ENCODE measurements at regions not wholly inside any gene's neighbourhood (a gene's known extent, or its start where the extent isn't known, plus 50 kb on each side); places are given as distances from the start of the nearest gene placed in this dataset.
A peak's percentile ranks its signal among the peaks of the same experiment; 100 is the strongest.
"Not testable (repeated sequence)": the region's sequence is repeated elsewhere in the genome, so short reads cannot be mapped to it uniquely, and the experiment has no call there.

- peaks cover 0 to 7% of the 10 kb centered on the region in 2 donors for H3K27me3 ChIP-seq (ENCODE audit: control insufficient read depth in 1 of 2, insufficient read depth in 2 of 2, low read length in 2 of 2)
- peak overlapping the region in 1 of 2 donors; percentile 68 for H3K4me3 ChIP-seq (ENCODE audit: low read depth in 1 of 2, low read length in 2 of 2)
- no peak overlapping the region for H3K9ac ChIP-seq (ENCODE audit: low read length)
- no peak overlapping the region for H3K27ac ChIP-seq (ENCODE audit: low read depth, low read length)
- peaks cover 3% of the 10 kb centered on the region for H3K4me1 ChIP-seq (ENCODE audit: insufficient read depth, low read length)
- H3K9me3 ChIP-seq (ENCODE audit: low read length) = no peaks in the 10 kb centered on the region
- no peaks in the 10 kb centered on the region for H3K36me3 ChIP-seq (ENCODE audit: insufficient read depth, low read length)
Observed at GRCh38 chr6:13874191-13874549, 50.6 kb upstream of the RNF182 start.

DNA sequence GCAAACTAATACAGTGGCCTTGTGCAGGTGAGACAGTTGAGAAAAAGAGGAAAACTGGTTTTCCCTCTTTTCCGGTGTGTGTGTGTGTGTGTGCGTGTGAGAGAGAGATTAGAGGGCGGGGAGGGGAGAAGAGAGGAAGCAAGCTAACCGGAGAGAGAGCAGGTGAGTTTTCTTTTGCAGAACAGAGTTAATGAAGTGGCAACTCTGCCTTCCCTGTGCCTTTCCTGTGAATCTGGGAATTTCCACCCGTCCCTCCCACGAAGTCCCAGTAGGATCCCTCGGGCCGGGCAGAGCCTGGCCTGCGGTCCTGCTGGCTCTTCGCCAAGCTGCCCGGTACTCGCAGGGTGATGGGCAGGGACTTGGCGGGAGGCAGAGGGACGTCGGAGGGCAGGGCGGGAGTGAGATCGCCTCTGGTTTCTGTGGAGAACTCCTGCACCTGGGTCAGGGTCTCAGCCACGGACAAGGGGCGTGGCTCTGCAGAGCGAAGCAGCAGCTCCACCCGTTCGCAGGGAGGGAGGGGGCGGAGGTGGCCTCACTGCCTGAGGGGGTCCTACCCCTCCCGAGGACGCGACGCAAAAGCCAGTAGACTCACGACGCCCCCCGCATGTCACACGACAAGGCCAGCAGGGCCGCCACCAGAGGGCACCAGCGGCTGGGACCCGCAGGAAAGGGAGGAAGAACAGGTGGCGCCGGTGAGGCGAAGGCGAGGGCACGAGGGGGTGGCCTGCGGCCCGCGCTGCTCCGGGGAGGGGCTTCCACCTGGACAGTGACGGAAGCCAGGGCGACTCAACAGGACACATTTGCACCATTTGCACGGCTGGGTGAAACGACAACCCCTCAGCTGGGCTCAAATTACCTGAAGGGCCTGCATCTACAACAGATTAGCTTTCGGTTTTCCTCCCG lies 51.2 kb upstream of the RNF182 start:
- Histone ChIP-seq H3K9me3 (ENCODE audit: low read length) (no peaks in the 10 kb centered on the region), H3K9ac (ENCODE audit: low read length) (no peak overlapping the region), H3K4me3 (ENCODE audit: low read depth in 1 of 2, low read length in 2 of 2) (peak overlapping the region; percentile 47 to 68), H3K4me1 (ENCODE audit: insufficient read depth, low read length) (peaks cover 3% of the 10 kb centered on the region), H3K27me3 (ENCODE audit: control insufficient read depth in 1 of 2, insufficient read depth in 2 of 2, low read length in 2 of 2) (peaks cover 0 to 7% of the 10 kb centered on the region in 2 donors), H3K36me3 (ENCODE audit: insufficient read depth, low read length) (no peaks in the 10 kb centered on the region), H3K27ac (ENCODE audit: low read depth, low read length) (no peak overlapping the region)

DNA sequence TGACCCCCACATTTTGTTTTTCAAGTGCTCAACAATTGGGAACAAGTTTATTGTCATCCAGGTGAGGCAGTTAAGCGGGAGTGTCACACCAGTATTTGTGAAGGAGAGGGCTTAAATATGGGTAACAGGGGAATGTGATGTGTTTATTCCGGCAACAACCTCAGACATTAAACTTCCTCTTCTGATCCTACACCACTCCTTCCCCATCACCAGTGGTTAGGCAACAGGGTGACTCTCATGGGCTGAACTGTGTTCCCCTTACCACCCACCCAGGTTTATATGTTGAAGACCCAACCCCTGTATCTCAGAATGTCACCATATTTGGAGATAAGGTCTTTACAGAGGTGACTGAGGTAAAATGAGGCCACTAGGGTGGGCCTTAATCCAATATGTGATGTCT lies 52.1 kb upstream of the RNF182 start:
- Histone ChIP-seq H3K9me3 (ENCODE audit: low read length) (no peaks in the 10 kb centered on the region), H3K9ac (ENCODE audit: low read length) (no peak overlapping the region), H3K4me1 (ENCODE audit: insufficient read depth, low read length) (peaks cover 3% of the 10 kb centered on the region), H3K36me3 (ENCODE audit: insufficient read depth, low read length) (no peaks in the 10 kb centered on the region), H3K27ac (ENCODE audit: low read depth, low read length) (no peak overlapping the region), H3K27me3 (ENCODE audit: control insufficient read depth in 1 of 2, insufficient read depth in 2 of 2, low read length in 2 of 2) (peaks cover 0 to 7% of the 10 kb centered on the region in 2 donors), H3K4me3 (ENCODE audit: low read depth in 1 of 2, low read length in 2 of 2) (no peak overlapping the region)

GRCh38 chr6:13872006-13872405 lies 52.7 kb upstream of the RNF182 start:
- H3K9ac ChIP-seq (ENCODE audit: low read length); H3K27ac ChIP-seq (ENCODE audit: low read depth, low read length); H3K27me3 ChIP-seq (ENCODE audit: control insufficient read depth in 1 of 2, insufficient read depth in 2 of 2, low read length in 2 of 2); H3K9me3 ChIP-seq (ENCODE audit: low read length); H3K4me1 ChIP-seq (ENCODE audit: insufficient read depth, low read length); H3K4me3 ChIP-seq (ENCODE audit: low read depth in 1 of 2, low read length in 2 of 2); H3K36me3 ChIP-seq (ENCODE audit: insufficient read depth, low read length): not testable (repeated sequence)

GRCh38 chr6:13870214-13870830 lies 54.4 kb upstream of the RNF182 start:
- H3K4me1 ChIP-seq (ENCODE audit: insufficient read depth, low read length) = peaks cover 3% of the 10 kb centered on the region
- H3K36me3 ChIP-seq (ENCODE audit: insufficient read depth, low read length) = no peaks in the 10 kb centered on the region
- H3K9ac ChIP-seq (ENCODE audit: low read length) = no peak overlapping the region
- no peak overlapping the region for H3K4me3 ChIP-seq (ENCODE audit: low read depth in 1 of 2, low read length in 2 of 2)
- no peaks in the 10 kb centered on the region for H3K9me3 ChIP-seq (ENCODE audit: low read length)
- H3K27me3 ChIP-seq (ENCODE audit: control insufficient read depth in 1 of 2, insufficient read depth in 2 of 2, low read length in 2 of 2) = peaks cover 0 to 7% of the 10 kb centered on the region in 2 donors
- no peak overlapping the region for H3K27ac ChIP-seq (ENCODE audit: low read depth, low read length)

GRCh38 chr6:13868236-13868635 lies 53.9 kb upstream of the MCUR1 start:
- Histone ChIP-seq H3K9ac (ENCODE audit: low read length) (no peak overlapping the region), H3K27me3 (ENCODE audit: control insufficient read depth in 1 of 2, insufficient read depth in 2 of 2, low read length in 2 of 2) (no peaks in the 10 kb centered on the region), H3K9me3 (ENCODE audit: low read length) (no peaks in the 10 kb centered on the region), H3K27ac (ENCODE audit: low read depth, low read length) (no peak overlapping the region), H3K4me1 (ENCODE audit: insufficient read depth, low read length) (no peaks in the 10 kb centered on the region), H3K4me3 (ENCODE audit: low read depth in 1 of 2, low read length in 2 of 2) (no peak overlapping the region), H3K36me3 (ENCODE audit: insufficient read depth, low read length) (no peaks in the 10 kb centered on the region)

DNA sequence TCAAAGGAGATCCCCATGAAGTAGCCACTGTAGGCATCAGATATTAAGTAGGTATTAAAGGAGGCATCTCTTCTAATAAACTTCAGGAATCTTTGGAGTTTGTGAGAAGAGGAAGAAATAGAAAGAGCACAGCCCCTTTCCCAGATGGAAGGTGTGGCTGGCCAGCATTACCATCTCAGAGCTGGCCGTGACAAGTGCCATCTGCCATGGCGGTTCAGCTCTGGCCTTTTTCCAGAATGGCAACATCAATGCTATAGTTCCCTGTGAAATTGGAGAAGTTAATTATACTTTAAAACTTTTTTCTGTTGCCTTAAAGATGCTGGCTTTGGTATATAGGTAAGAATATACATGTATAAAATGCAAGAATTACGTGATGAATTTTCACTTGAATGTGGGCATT lies 51.9 kb upstream of the MCUR1 start:
- Histone ChIP-seq H3K27ac (ENCODE audit: low read depth, low read length) (no peak overlapping the region), H3K27me3 (ENCODE audit: control insufficient read depth in 1 of 2, insufficient read depth in 2 of 2, low read length in 2 of 2) (no peaks in the 10 kb centered on the region), H3K36me3 (ENCODE audit: insufficient read depth, low read length) (no peaks in the 10 kb centered on the region), H3K9me3 (ENCODE audit: low read length) (no peaks in the 10 kb centered on the region), H3K4me1 (ENCODE audit: insufficient read depth, low read length) (no peaks in the 10 kb centered on the region), H3K4me3 (ENCODE audit: low read depth in 1 of 2, low read length in 2 of 2) (no peak overlapping the region), H3K9ac (ENCODE audit: low read length) (no peak overlapping the region)

DNA sequence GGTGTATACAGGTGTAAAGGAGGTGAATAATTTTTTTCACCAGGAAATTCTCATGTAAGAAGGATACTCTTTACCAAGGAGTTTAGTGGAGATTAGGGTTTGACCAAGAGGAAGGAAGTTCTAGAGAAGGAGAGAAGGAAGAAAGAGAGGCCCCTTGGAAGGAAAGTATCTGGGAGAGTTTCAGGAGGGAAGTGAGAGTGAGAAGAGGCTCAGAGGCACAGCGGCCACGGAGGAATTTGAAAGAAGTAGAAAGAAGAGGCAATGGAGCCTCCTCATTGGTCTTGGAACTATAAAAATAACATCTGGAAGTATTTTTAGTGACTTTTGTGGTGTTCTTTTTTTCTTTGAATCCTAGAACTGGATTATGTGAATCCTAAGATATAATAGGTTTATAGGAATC lies 50.8 kb upstream of the MCUR1 start:
- H3K9me3 ChIP-seq (ENCODE audit: low read length) = no peaks in the 10 kb centered on the region
- no peaks in the 10 kb centered on the region for H3K36me3 ChIP-seq (ENCODE audit: insufficient read depth, low read length)
- no peak overlapping the region for H3K9ac ChIP-seq (ENCODE audit: low read length)
- H3K27ac ChIP-seq (ENCODE audit: low read depth, low read length) = no peak overlapping the region
- peaks cover 0 to 6% of the 10 kb centered on the region in 2 donors for H3K27me3 ChIP-seq (ENCODE audit: control insufficient read depth in 1 of 2, insufficient read depth in 2 of 2, low read length in 2 of 2)
- H3K4me3 ChIP-seq (ENCODE audit: low read depth in 1 of 2, low read length in 2 of 2) = no peak overlapping the region
- no peaks in the 10 kb centered on the region for H3K4me1 ChIP-seq (ENCODE audit: insufficient read depth, low read length)

- not testable (repeated sequence) for H3K9me3 ChIP-seq (ENCODE audit: low read length); H3K4me3 ChIP-seq (ENCODE audit: low read depth in 1 of 2, low read length in 2 of 2); H3K36me3 ChIP-seq (ENCODE audit: insufficient read depth, low read length); H3K27ac ChIP-seq (ENCODE audit: low read depth, low read length); H3K4me1 ChIP-seq (ENCODE audit: insufficient read depth, low read length); H3K9ac ChIP-seq (ENCODE audit: low read length)
- peaks cover under 1 to 11% of the 10 kb centered on the region in 2 donors for H3K27me3 ChIP-seq (ENCODE audit: control insufficient read depth in 1 of 2, insufficient read depth in 2 of 2, low read length in 2 of 2)
Observed at GRCh38 chr6:13864669-13865068, 50.3 kb upstream of the MCUR1 start.

All from muscle layer of colon (tissue), 2 donors.